ENCODE measurements at regions not wholly inside any gene's neighbourhood (a gene's known extent, or its start where the extent isn't known, plus 50 kb on each side); places are given as distances from the start of the nearest gene placed in this dataset.

DNA sequence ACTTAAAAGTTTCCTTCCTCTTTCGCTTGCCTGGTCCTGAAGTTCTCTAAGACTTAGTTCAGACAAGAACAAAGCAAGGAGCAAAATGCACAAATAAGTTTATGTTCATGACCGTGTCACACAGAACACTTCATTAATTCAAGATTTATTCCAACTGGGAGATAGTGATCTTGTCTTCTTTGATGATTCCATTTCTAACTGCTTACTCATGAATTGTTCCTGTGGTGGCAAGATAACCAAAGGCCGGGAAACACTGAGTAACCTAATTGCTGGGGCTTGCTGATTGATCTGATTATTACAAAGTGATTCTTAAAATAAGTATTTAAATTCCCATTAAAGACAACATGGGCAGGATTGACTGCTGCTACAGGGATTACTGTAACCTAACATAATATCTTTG lies 1462.9 kb upstream of the RAG2 start:
- WGBS (ENCODE audit: low lambda C conversion rate) = 20% methylated on average over 3 of the region's 3 CpGs
- POLR2A ChIA-PET = no interaction called here
- Histone ChIP-seq H2AFZ (ENCODE audit: low read length) (no peak overlapping the region), H3K4me2 (ENCODE audit: low read depth, low read length) (no peak overlapping the region), H3K36me3 (replicated peaks in 1 of 2; ENCODE audit: control insufficient read depth in 1 of 2, insufficient read depth in 2 of 2, low read length in 2 of 2) (no peaks in the 10 kb centered on the region), H3K27ac (ENCODE audit: extremely low read length, insufficient read depth, low read length) (no peak overlapping the region), H3K4me3 (replicated peaks in 1 of 3; ENCODE audit: insufficient read depth in 1 of 3, low read depth in 2 of 3, low read length in 3 of 3) (no peak overlapping the region), H3K27me3 (ENCODE audit: control insufficient read depth in 1 of 2, insufficient read depth in 2 of 2, low read length in 2 of 2) (no peaks in the 10 kb centered on the region), H3K4me1 (ENCODE audit: insufficient read depth, low read length) (no peaks in the 10 kb centered on the region), H4K20me1 (ENCODE audit: insufficient read depth, low read length) (no peaks in the 10 kb centered on the region), H3K9ac (ENCODE audit: insufficient read depth, low read depth, low read length) (no peak overlapping the region), H3K9me3 (ENCODE audit: low read length) (no peaks in the 10 kb centered on the region), H3K79me2 (ENCODE audit: insufficient read depth, low read length) (no peaks in the 10 kb centered on the region)
- DNase-seq (ENCODE audit: low spot score) (no peak), ATAC-seq (no peak), FAIRE-seq (no peak)
- intact Hi-C loops (cut with micrococcal nuclease; ENCODE audit: unreplicated experiment) = no loop called here
- in situ Hi-C loops (cut with HindIII; ENCODE audit: extremely low pct_ligation_motif_present, low pct_unique_long_range_greater_than_20kb) = no loop called here
- BruUV-seq (replicated peaks) = no TSS peak
- CTCF ChIA-PET (ENCODE audit: low intra/inter-chr PET ratio, low total read pairs) = no interaction called here
- TF ChIP-seq ZNF883 (CRISPR knock-in tag; IDR thresholded peaks at IDR 0.05; ENCODE audit: not compliant biosample characterization) (no peak), RELA (CRISPR knock-in tag; IDR thresholded peaks at IDR 0.05) (no peak), PCBP2 (optimal IDR thresholded peaks at IDR 0.05; ENCODE audit: low read depth, low read length, poor library complexity, severe bottlenecking) (no peak), ZNF235 (CRISPR knock-in tag; IDR thresholded peaks at IDR 0.05; ENCODE audit: borderline replicate concordance) (no peak), KDM1A (CRISPR knock-in tag; IDR thresholded peaks at IDR 0.05) (no peak), ZNF816 (CRISPR knock-in tag; IDR thresholded peaks at IDR 0.05; ENCODE audit: borderline replicate concordance) (no peak), ZNF484 (CRISPR knock-in tag; IDR thresholded peaks at IDR 0.05; ENCODE audit: borderline replicate concordance, low read depth) (no peak), ZNF782 (CRISPR knock-in tag; IDR thresholded peaks at IDR 0.05; ENCODE audit: borderline replicate concordance) (no peak), ZNF446 (CRISPR knock-in tag; IDR thresholded peaks at IDR 0.05) (no peak), ZNF75D (CRISPR knock-in tag; IDR thresholded peaks at IDR 0.05; ENCODE audit: borderline replicate concordance) (no peak)
- TF ChIP-seq, protein P1, sequence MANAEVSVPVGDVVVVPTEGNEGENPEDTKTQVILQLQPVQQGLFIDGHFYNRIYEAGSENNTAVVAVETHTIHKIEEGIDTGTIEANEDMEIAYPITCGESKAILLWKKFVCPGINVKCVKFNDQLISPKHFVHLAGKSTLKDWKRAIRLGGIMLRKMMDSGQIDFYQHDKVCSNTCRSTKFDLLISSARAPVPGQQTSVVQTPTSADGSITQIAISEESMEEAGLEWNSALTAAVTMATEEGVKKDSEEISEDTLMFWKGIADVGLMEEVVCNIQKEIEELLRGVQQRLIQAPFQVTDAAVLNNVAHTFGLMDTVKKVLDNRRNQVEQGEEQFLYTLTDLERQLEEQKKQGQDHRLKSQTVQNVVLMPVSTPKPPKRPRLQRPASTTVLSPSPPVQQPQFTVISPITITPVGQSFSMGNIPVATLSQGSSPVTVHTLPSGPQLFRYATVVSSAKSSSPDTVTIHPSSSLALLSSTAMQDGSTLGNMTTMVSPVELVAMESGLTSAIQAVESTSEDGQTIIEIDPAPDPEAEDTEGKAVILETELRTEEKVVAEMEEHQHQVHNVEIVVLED (CRISPR knock-in tag; IDR thresholded peaks at IDR 0.05; ENCODE audit: borderline replicate concordance) = no peak
- TF ChIP-seq, protein P2, sequence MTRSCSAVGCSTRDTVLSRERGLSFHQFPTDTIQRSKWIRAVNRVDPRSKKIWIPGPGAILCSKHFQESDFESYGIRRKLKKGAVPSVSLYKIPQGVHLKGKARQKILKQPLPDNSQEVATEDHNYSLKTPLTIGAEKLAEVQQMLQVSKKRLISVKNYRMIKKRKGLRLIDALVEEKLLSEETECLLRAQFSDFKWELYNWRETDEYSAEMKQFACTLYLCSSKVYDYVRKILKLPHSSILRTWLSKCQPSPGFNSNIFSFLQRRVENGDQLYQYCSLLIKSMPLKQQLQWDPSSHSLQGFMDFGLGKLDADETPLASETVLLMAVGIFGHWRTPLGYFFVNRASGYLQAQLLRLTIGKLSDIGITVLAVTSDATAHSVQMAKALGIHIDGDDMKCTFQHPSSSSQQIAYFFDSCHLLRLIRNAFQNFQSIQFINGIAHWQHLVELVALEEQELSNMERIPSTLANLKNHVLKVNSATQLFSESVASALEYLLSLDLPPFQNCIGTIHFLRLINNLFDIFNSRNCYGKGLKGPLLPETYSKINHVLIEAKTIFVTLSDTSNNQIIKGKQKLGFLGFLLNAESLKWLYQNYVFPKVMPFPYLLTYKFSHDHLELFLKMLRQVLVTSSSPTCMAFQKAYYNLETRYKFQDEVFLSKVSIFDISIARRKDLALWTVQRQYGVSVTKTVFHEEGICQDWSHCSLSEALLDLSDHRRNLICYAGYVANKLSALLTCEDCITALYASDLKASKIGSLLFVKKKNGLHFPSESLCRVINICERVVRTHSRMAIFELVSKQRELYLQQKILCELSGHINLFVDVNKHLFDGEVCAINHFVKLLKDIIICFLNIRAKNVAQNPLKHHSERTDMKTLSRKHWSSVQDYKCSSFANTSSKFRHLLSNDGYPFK (CRISPR knock-in tag; IDR thresholded peaks at IDR 0.05; ENCODE audit: borderline replicate concordance) = no peak
- TF ChIP-seq, protein P3, sequence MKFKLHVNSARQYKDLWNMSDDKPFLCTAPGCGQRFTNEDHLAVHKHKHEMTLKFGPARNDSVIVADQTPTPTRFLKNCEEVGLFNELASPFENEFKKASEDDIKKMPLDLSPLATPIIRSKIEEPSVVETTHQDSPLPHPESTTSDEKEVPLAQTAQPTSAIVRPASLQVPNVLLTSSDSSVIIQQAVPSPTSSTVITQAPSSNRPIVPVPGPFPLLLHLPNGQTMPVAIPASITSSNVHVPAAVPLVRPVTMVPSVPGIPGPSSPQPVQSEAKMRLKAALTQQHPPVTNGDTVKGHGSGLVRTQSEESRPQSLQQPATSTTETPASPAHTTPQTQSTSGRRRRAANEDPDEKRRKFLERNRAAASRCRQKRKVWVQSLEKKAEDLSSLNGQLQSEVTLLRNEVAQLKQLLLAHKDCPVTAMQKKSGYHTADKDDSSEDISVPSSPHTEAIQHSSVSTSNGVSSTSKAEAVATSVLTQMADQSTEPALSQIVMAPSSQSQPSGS (CRISPR knock-in tag; IDR thresholded peaks at IDR 0.05) = no peak
- TF ChIP-seq, protein P4, sequence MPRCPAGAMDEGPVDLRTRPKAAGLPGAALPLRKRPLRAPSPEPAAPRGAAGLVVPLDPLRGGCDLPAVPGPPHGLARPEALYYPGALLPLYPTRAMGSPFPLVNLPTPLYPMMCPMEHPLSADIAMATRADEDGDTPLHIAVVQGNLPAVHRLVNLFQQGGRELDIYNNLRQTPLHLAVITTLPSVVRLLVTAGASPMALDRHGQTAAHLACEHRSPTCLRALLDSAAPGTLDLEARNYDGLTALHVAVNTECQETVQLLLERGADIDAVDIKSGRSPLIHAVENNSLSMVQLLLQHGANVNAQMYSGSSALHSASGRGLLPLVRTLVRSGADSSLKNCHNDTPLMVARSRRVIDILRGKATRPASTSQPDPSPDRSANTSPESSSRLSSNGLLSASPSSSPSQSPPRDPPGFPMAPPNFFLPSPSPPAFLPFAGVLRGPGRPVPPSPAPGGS (CRISPR knock-in tag; IDR thresholded peaks at IDR 0.05) = no peak
- TF ChIP-seq, protein P5, sequence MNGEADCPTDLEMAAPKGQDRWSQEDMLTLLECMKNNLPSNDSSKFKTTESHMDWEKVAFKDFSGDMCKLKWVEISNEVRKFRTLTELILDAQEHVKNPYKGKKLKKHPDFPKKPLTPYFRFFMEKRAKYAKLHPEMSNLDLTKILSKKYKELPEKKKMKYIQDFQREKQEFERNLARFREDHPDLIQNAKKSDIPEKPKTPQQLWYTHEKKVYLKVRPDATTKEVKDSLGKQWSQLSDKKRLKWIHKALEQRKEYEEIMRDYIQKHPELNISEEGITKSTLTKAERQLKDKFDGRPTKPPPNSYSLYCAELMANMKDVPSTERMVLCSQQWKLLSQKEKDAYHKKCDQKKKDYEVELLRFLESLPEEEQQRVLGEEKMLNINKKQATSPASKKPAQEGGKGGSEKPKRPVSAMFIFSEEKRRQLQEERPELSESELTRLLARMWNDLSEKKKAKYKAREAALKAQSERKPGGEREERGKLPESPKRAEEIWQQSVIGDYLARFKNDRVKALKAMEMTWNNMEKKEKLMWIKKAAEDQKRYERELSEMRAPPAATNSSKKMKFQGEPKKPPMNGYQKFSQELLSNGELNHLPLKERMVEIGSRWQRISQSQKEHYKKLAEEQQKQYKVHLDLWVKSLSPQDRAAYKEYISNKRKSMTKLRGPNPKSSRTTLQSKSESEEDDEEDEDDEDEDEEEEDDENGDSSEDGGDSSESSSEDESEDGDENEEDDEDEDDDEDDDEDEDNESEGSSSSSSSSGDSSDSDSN (CRISPR knock-in tag; IDR thresholded peaks at IDR 0.05) = no peak

Measured in HepG2 (cell line).